ENCODE measurements at regions not wholly inside any gene's neighbourhood (a gene's known extent, or its start where the extent isn't known, plus 50 kb on each side); places are given as distances from the start of the nearest gene placed in this dataset.
"Not testable (repeated sequence)": the region's sequence is repeated elsewhere in the genome, so short reads cannot be mapped to it uniquely, and the experiment has no call there.

GRCh38 chr4:138374947-138375346, 132.8 kb upstream of the SLC7A11 start:
- DNase-seq, result no peak

- DNase-seq, result no peak
Measured at GRCh38 chr4:138367942-138368341, 125.8 kb upstream of the SLC7A11 start.

- not testable (repeated sequence) for DNase-seq
Measured at GRCh38 chr4:138352446-138352845, 110.3 kb upstream of the SLC7A11 start.

GRCh38 chr4:138348055-138348454, 105.9 kb upstream of the SLC7A11 start:
- DNase-seq, result no peak

GRCh38 chr4:138347561-138347960, 105.4 kb upstream of the SLC7A11 start:
- no peak for DNase-seq

GRCh38 chr4:138344851-138345250, 102.7 kb upstream of the SLC7A11 start:
- no peak for DNase-seq

GRCh38 chr4:138344054-138344453, 101.9 kb upstream of the SLC7A11 start:
- DNase-seq, result no peak

- DNase-seq, result no peak
Measured at GRCh38 chr4:138341739-138342415, 99.7 kb upstream of the SLC7A11 start.

GRCh38 chr4:138338840-138339239, 96.7 kb upstream of the SLC7A11 start:
- no peak for DNase-seq

GRCh38 chr4:138338222-138338621, 96.1 kb upstream of the SLC7A11 start:
- DNase-seq, result not testable (repeated sequence)

GRCh38 chr4:138334346-138335016, 92.3 kb upstream of the SLC7A11 start:
- no peak for DNase-seq

GRCh38 chr4:138332415-138332814, 90.3 kb upstream of the SLC7A11 start:
- not testable (repeated sequence) for DNase-seq

GRCh38 chr4:138330531-138330930, 88.4 kb upstream of the SLC7A11 start:
- no peak for DNase-seq

- DNase-seq, result no peak
Measured at GRCh38 chr4:138329506-138330070, 87.4 kb upstream of the SLC7A11 start.

GRCh38 chr4:138327338-138327737, 85.2 kb upstream of the SLC7A11 start:
- DNase-seq, result no peak

- DNase-seq, result no peak
Measured at GRCh38 chr4:138320831-138321230, 78.7 kb upstream of the SLC7A11 start.

GRCh38 chr4:138320030-138320429, 77.9 kb upstream of the SLC7A11 start:
- DNase-seq, result no peak

- DNase-seq, result no peak
Measured at GRCh38 chr4:138317175-138317748, 75.1 kb upstream of the SLC7A11 start.

- no peak for DNase-seq
Measured at GRCh38 chr4:138312536-138312911, 70.4 kb upstream of the SLC7A11 start.

- DNase-seq, result peak; percentile 80
Measured at GRCh38 chr4:138311771-138312535, 69.8 kb upstream of the SLC7A11 start.

GRCh38 chr4:138310991-138311390, 68.8 kb upstream of the SLC7A11 start:
- peak; percentile 90 for DNase-seq

GRCh38 chr4:138310498-138310897, 68.3 kb upstream of the SLC7A11 start:
- DNase-seq, result peak; percentile 44

GRCh38 chr4:138308356-138308755, 66.2 kb upstream of the SLC7A11 start:
- peak; percentile 24 for DNase-seq
